HepG2 (cell line): ENCODE measurements at regions not wholly inside any gene's neighbourhood (a gene's known extent, or its start where the extent isn't known, plus 50 kb on each side); places are given as distances from the start of the nearest gene placed in this dataset.

Source experiments
- CREB3 ChIP-seq: sonication (generic); formaldehyde crosslinking; IDR thresholded peaks from 2 replicates; pipeline ENCODE4 v1.5.0; 2020; ENCODE audit warnings: missing genetic modification reagents
- NFATC3 ChIP-seq: sonication (generic); formaldehyde crosslinking; IDR thresholded peaks from 2 replicates; pipeline ENCODE4 v1.5.1; 2020; ENCODE audit warnings: mild to moderate bottlenecking, missing genetic modification reagents
- PBX3 ChIP-seq: sonication (generic); formaldehyde crosslinking; IDR thresholded peaks from 2 replicates; pipeline ENCODE4 v1.8.1; 2023; ENCODE audit warnings: missing genetic modification reagents, inconsistent platforms, borderline replicate concordance
- POLR2A ChIP-seq, 2 experiments: IDR thresholded peaks; 2 replicates each; pipeline ENCODE4 v1.6.1; 2011; ENCODE audit warnings: low read depth in 2 of 2, low read length in 2 of 2, mild to moderate bottlenecking in 1 of 2, moderate library complexity in 1 of 2; ENCODE audit not compliant: insufficient read depth in 1 of 2
- RELA ChIP-seq: sonication (generic); formaldehyde crosslinking; IDR thresholded peaks from 2 replicates; pipeline ENCODE4 v1.4.0; 2020; ENCODE audit warnings: missing genetic modification reagents
- ZNF44 ChIP-seq: sonication (generic); formaldehyde crosslinking; IDR thresholded peaks from 2 replicates; pipeline ENCODE4 v1.5.1; 2020; ENCODE audit warnings: mild to moderate bottlenecking, missing genetic modification reagents
- ZNF644 ChIP-seq: IDR thresholded peaks from 2 replicates; pipeline ENCODE4 v1.6.1; 2016; ENCODE audit warnings: low read depth

GRCh38 chr21:25362375-25363267, 244.7 kb downstream of the MRPL39 start:
- TF ChIP-seq ZNF644 (no peak), NFATC3 (no peak), CREB3 (no peak), PBX3 (CRISPR knock-in tag) (no peak), RELA (CRISPR knock-in tag) (no peak), ZNF44 (CRISPR knock-in tag) (no peak), POLR2A (IDR thresholded peaks at IDR 0.05; ENCODE audit: insufficient read depth in 1 of 2, low read depth in 2 of 2, low read length in 2 of 2) (no peak)
